ENCODE measurements at regions not wholly inside any gene's neighbourhood (a gene's known extent, or its start where the extent isn't known, plus 50 kb on each side); places are given as distances from the start of the nearest gene placed in this dataset.

DNA sequence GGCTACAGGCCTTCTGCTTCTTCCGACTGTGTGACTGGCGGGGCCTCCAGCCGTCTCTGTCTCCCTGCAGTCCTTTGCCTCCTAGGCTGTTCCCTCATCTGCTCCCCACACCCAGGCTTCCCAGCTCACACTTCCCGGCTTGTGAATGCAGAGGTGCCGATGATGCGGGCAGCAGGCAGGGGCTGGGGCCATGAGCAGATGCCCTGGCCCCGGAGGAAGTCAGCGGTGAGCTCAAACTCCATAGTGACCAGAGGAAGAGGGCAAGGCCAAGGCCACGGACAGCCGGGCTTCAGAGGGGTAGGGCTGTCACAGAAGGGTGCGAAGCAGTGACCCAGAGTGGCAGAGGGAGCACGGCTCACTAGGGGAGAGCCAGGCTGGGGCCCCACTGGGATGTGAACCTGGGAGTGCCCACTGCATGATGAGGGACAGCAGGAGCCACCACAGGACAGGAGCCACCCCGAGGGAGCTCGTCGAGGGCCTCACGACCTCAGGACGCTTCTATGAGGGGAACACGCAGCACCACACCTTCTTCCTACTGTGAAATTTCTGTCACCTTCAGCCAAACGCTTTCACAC lies 515.9 kb downstream of the EIPR1 start:
- TF ChIP-seq POLR2A (IDR thresholded peaks at IDR 0.05) (no peak), EP300 (IDR thresholded peaks at IDR 0.05) (no peak), POLR2AphosphoS5 (IDR thresholded peaks at IDR 0.05) (no peak)
- TF ChIP-seq, protein P1, sequence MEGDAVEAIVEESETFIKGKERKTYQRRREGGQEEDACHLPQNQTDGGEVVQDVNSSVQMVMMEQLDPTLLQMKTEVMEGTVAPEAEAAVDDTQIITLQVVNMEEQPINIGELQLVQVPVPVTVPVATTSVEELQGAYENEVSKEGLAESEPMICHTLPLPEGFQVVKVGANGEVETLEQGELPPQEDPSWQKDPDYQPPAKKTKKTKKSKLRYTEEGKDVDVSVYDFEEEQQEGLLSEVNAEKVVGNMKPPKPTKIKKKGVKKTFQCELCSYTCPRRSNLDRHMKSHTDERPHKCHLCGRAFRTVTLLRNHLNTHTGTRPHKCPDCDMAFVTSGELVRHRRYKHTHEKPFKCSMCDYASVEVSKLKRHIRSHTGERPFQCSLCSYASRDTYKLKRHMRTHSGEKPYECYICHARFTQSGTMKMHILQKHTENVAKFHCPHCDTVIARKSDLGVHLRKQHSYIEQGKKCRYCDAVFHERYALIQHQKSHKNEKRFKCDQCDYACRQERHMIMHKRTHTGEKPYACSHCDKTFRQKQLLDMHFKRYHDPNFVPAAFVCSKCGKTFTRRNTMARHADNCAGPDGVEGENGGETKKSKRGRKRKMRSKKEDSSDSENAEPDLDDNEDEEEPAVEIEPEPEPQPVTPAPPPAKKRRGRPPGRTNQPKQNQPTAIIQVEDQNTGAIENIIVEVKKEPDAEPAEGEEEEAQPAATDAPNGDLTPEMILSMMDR (IDR thresholded peaks at IDR 0.05) = no peak

Data from suprapubic skin (tissue), 4 donors.